HG03457 (cell line): ENCODE measurements at regions not wholly inside any gene's neighbourhood (a gene's known extent, or its start where the extent isn't known, plus 50 kb on each side); places are given as distances from the start of the nearest gene placed in this dataset.
"Not testable (repeated sequence)": the region's sequence is repeated elsewhere in the genome, so short reads cannot be mapped to it uniquely, and the experiment has no call there.

Experiments used
- ATAC-seq: cut with Tn5 transposase; IDR thresholded peaks from one replicate; pipeline ENCODE4 v1.9.1; 2021; ENCODE audit warnings: moderate number of reproducible peaks; ENCODE audit not compliant: unreplicated experiment

- ATAC-seq, result no peak
These were observed 222.9 kb upstream of the DDHD1 start for GRCh38 chr14:53376064-53376463.

- ATAC-seq, result no peak
These were observed 222.5 kb upstream of the DDHD1 start for GRCh38 chr14:53375599-53375998.

GRCh38 chr14:53368711-53369201, 215.6 kb upstream of the DDHD1 start:
- ATAC-seq, result no peak

GRCh38 chr14:53368066-53368465, 214.9 kb upstream of the DDHD1 start:
- ATAC-seq, result no peak

GRCh38 chr14:53367644-53368026, 214.5 kb upstream of the DDHD1 start:
- ATAC-seq, result no peak

GRCh38 chr14:53365486-53366130, 212.5 kb upstream of the DDHD1 start:
- ATAC-seq, result no peak

- not testable (repeated sequence) for ATAC-seq
These were observed 209.8 kb upstream of the DDHD1 start for GRCh38 chr14:53362916-53363315.

GRCh38 chr14:53360829-53361228, 207.7 kb upstream of the DDHD1 start:
- ATAC-seq, result no peak

- no peak for ATAC-seq
These were observed 205.0 kb upstream of the DDHD1 start for GRCh38 chr14:53358166-53358565.

GRCh38 chr14:53356361-53357150, 203.4 kb upstream of the DDHD1 start:
- no peak for ATAC-seq

GRCh38 chr14:53355581-53356112, 202.5 kb upstream of the DDHD1 start:
- no peak for ATAC-seq

GRCh38 chr14:53354336-53354735, 201.2 kb upstream of the DDHD1 start:
- no peak for ATAC-seq

GRCh38 chr14:53350866-53351265, 197.7 kb upstream of the DDHD1 start:
- no peak for ATAC-seq

GRCh38 chr14:53350429-53350828, 197.3 kb upstream of the DDHD1 start:
- ATAC-seq, result no peak

- no peak for ATAC-seq
These were observed 193.9 kb upstream of the DDHD1 start for GRCh38 chr14:53346988-53347387.

- ATAC-seq, result no peak
These were observed 188.2 kb upstream of the DDHD1 start for GRCh38 chr14:53341324-53341723.

GRCh38 chr14:53338192-53338591, 185.1 kb upstream of the DDHD1 start:
- no peak for ATAC-seq

- ATAC-seq, result no peak
These were observed 183.6 kb upstream of the DDHD1 start for GRCh38 chr14:53336729-53337128.

GRCh38 chr14:53333809-53334208, 180.7 kb upstream of the DDHD1 start:
- ATAC-seq, result no peak

GRCh38 chr14:53331921-53332320, 178.8 kb upstream of the DDHD1 start:
- ATAC-seq, result no peak

- no peak for ATAC-seq
These were observed 178.1 kb upstream of the DDHD1 start for GRCh38 chr14:53331247-53331646.

- no peak for ATAC-seq
These were observed 177.3 kb upstream of the DDHD1 start for GRCh38 chr14:53330441-53330840.
